DND-41 (cell line): ENCODE measurements at regions not wholly inside any gene's neighbourhood (a gene's known extent, or its start where the extent isn't known, plus 50 kb on each side); places are given as distances from the start of the nearest gene placed in this dataset.

Experiments used
- EZH2 ChIP-seq: IDR thresholded peaks from 3 replicates; pipeline ENCODE4 v1.6.1; 2012; ENCODE audit warnings: borderline replicate concordance, low read depth, mild to moderate bottlenecking, moderate library complexity, low read length, inconsistent platforms; ENCODE audit not compliant: severe bottlenecking
- TF ChIP-seq, protein P1 (sequence below): IDR thresholded peaks from 2 replicates; pipeline ENCODE4 v1.5.1; 2012; ENCODE audit warnings: borderline replicate concordance, low read length, moderate library complexity, mild to moderate bottlenecking; ENCODE audit not compliant: poor library complexity, severe bottlenecking; ENCODE audit errors: extremely low read depth

DNA sequence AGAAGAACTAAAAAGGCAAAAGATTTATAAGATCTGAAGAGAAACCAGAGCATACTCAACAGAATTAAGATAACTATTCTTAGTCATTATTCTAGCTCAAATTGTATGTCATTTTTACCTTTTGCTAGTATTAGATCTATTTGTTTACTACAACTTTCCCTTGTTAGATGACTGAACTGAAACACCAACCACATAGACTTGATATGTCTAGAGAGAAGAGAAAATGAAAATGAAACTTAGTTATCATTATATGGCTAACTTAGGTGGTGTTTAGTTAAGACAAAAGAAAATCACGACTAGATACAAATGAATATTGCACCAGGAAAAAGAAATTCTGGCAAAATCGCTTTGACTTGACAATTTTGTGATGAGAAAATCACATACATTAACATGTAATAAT is 690.8 kb downstream of the PCDH18 start:
- no peak for TF ChIP-seq EZH2
- TF ChIP-seq, protein P1, sequence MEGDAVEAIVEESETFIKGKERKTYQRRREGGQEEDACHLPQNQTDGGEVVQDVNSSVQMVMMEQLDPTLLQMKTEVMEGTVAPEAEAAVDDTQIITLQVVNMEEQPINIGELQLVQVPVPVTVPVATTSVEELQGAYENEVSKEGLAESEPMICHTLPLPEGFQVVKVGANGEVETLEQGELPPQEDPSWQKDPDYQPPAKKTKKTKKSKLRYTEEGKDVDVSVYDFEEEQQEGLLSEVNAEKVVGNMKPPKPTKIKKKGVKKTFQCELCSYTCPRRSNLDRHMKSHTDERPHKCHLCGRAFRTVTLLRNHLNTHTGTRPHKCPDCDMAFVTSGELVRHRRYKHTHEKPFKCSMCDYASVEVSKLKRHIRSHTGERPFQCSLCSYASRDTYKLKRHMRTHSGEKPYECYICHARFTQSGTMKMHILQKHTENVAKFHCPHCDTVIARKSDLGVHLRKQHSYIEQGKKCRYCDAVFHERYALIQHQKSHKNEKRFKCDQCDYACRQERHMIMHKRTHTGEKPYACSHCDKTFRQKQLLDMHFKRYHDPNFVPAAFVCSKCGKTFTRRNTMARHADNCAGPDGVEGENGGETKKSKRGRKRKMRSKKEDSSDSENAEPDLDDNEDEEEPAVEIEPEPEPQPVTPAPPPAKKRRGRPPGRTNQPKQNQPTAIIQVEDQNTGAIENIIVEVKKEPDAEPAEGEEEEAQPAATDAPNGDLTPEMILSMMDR, result no peak
